ENCODE measurements at regions not wholly inside any gene's neighbourhood (a gene's known extent, or its start where the extent isn't known, plus 50 kb on each side); places are given as distances from the start of the nearest gene placed in this dataset.
"Not testable (repeated sequence)": the region's sequence is repeated elsewhere in the genome, so short reads cannot be mapped to it uniquely, and the experiment has no call there.

DNA sequence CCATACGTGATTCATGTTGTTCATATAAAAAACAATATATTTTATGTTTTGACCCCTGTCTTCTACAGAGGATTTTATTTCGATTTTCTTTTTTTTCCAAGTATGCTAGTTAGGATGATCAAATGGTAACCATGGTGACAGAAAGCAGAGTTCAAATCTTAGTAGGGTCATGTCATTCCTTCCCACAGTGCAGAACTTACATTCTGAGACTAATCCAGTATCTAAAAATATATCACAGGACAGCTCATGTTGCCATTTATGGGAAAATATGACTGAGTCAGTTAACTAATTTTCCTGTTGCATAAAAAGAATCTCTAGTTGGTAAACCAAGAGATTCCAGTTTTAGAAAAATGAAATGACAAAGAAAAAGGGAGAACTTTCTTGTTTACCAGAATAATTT is 209.5 kb downstream of the PARM1 start:
- WGBS, 2 donors = 68 to 74% methylated on average over 2 of the region's 2 CpGs
- TF ChIP-seq, protein P1, sequence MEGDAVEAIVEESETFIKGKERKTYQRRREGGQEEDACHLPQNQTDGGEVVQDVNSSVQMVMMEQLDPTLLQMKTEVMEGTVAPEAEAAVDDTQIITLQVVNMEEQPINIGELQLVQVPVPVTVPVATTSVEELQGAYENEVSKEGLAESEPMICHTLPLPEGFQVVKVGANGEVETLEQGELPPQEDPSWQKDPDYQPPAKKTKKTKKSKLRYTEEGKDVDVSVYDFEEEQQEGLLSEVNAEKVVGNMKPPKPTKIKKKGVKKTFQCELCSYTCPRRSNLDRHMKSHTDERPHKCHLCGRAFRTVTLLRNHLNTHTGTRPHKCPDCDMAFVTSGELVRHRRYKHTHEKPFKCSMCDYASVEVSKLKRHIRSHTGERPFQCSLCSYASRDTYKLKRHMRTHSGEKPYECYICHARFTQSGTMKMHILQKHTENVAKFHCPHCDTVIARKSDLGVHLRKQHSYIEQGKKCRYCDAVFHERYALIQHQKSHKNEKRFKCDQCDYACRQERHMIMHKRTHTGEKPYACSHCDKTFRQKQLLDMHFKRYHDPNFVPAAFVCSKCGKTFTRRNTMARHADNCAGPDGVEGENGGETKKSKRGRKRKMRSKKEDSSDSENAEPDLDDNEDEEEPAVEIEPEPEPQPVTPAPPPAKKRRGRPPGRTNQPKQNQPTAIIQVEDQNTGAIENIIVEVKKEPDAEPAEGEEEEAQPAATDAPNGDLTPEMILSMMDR (IDR thresholded peaks at IDR 0.05) = no peak
- TF ChIP-seq POLR2A (IDR thresholded peaks at IDR 0.05) = no peak
- Histone ChIP-seq H3K27me3 (no peaks in the 10 kb centered on the region), H3K27ac (no peak overlapping the region), H3K4me3 (replicated peaks in 1 of 3) (no peak overlapping the region), H3K36me3 (no peaks in the 10 kb centered on the region), H3K4me1 (no peaks in the 10 kb centered on the region), H3K9me3 (no peaks in the 10 kb centered on the region)
- intact Hi-C loops (cut with DNase I) = no loop called here
- DNase-seq = no peak

DNA sequence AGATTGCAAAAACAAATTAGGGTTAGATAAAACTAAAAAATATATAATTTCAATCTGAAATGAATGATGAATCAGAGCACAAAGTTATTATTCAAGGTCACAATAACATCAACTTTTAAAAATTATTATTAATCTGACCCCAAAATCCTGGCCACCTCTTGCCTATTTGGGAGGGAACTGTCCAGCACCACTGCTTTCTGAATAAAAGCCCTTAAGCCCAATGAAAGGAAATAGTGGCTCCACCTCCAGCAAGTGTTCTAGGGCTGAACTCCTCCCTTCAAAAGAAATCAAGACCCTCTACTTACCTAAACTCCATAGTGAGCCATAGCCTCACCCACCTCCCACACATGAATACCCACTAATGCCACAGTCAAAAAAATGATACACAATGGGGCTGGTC is 208.2 kb downstream of the PARM1 start:
- Histone ChIP-seq H3K27ac (no peak overlapping the region), H3K36me3 (no peaks in the 10 kb centered on the region), H3K4me3 (replicated peaks in 1 of 3) (no peak overlapping the region), H3K27me3 (no peaks in the 10 kb centered on the region), H3K4me1 (no peaks in the 10 kb centered on the region), H3K9me3 (no peaks in the 10 kb centered on the region)
- intact Hi-C loops (cut with DNase I) = no loop called here
- TF ChIP-seq POLR2A (IDR thresholded peaks at IDR 0.05) = no peak
- TF ChIP-seq, protein P1 (IDR thresholded peaks at IDR 0.05) = no peak
- DNase-seq = no peak

DNA sequence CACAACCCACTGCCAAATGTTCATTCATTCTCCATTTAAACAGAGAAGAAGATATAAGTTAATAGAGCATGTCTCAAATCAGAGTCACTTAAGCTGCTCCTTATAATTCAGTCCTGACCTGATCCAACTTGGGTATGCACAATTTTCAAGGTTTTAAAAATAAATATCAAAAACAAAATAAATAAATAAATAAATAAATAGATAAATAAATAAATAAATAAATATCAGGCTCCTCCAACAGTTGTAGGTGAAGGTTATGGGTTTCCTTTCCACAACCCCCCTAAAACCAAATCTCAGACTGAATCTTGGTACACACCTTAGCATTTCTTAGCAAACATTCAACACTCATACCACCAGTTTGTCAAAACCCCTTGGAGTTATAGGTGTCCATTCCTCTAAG is 204.4 kb downstream of the PARM1 start:
- Histone ChIP-seq H3K4me1 (no peaks in the 10 kb centered on the region), H3K36me3 (no peaks in the 10 kb centered on the region), H3K4me3 (replicated peaks in 1 of 3) (no peak overlapping the region), H3K9me3 (no peaks in the 10 kb centered on the region), H3K27ac (no peak overlapping the region), H3K27me3 (no peaks in the 10 kb centered on the region)
- DNase-seq = no peak
- intact Hi-C loops (cut with DNase I) = no loop called here
- TF ChIP-seq, protein P1 (IDR thresholded peaks at IDR 0.05) = no peak
- no peak for TF ChIP-seq POLR2A (IDR thresholded peaks at IDR 0.05)

DNA sequence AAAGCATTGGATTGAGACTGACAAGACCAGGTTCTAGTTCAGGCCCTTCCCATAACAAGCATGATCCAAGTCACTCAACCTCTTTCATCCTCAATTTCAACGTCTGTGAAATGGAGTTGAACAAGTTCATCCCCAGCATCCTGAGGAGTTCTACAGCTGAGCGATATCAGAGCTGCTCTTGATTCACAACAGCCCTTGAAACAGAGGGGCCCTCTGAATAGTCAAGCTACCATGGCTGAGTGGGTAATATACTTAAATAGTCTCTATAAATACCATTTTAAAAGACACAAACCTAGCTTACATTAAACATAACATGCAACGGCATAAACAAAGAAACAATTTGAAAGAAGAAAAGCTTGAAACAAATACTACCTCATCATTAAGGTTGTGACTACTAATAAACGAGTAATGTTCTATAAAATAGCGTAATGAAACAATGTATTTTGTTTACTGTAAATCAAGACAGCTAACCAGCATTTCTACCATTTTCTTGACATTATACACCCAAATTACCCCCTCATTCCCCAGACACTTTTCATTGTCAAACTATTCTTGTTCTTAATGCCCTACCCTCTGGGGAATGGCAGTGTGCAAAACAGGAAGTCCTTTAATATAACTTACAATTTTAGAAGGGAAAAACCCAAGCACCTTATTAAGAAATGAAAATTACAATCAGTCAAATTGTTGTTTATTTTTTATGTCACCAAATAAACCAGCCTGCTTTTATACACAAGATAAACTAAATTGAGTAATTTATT is 202.3 kb downstream of the PARM1 start:
- no peaks in the 10 kb centered on the region for H3K27me3 ChIP-seq
- no peak overlapping the region for H3K4me3 ChIP-seq (replicated peaks in 1 of 3)
- H3K36me3 ChIP-seq = no peaks in the 10 kb centered on the region
- H3K27ac ChIP-seq = no peak overlapping the region
- TF ChIP-seq POLR2A (IDR thresholded peaks at IDR 0.05) = no peak
- TF ChIP-seq, protein P1 (IDR thresholded peaks at IDR 0.05) = no peak
- no peaks in the 10 kb centered on the region for H3K9me3 ChIP-seq
- 58 to 63% methylated on average over 5 of the region's 5 CpGs for WGBS, 2 donors
- no peak for DNase-seq
- intact Hi-C loops (cut with DNase I) = no loop called here
- no peaks in the 10 kb centered on the region for H3K4me1 ChIP-seq

DNA sequence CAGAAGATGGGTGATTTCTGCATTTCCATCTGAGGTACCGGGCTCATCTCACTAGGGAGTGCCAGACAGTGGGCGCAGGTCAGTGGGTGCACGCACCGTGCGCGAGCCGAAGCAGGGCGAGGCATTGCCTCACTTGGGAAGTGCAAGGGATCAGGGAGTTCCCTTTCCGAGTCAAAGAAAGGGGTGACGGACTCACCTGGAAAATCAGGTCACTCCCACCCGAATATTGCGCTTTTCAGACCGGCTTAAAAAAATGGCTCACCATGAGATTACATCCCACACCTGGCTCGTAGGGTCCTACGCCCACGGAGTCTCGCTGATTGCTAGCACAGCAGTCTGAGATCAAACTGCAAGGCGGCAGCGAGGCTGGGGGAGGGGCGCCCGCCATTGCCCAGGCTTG is 194.0 kb downstream of the PARM1 start:
- intact Hi-C loops (cut with DNase I); H3K4me3 ChIP-seq (replicated peaks in 1 of 3); H3K27ac ChIP-seq; H3K9me3 ChIP-seq; DNase-seq; H3K4me1 ChIP-seq; H3K36me3 ChIP-seq; H3K27me3 ChIP-seq: not testable (repeated sequence)
- WGBS, 2 donors = 70 to 88% methylated on average over 8 to 14 of the region's 21 CpGs

DNA sequence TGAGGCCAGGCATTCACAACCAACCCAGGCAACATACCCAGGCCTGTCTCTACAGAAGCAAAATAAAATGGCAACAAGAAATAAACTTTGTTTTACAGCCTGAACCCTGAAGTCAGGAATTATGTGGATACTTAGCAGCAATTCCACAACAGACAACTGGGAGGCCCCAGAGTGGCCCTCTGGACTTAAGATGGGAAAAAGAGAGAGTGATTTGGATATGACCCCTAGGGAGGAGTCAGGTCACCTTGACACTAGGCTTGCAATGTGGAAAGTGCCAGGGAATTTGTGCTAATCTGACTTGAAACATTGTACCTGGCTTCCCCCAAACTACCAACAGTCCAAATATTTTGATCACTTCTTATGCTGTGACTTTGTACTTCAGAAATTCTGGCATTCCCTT is 193.1 kb downstream of the PARM1 start:
- Histone ChIP-seq H3K36me3 (no peaks in the 10 kb centered on the region), H3K27me3 (no peaks in the 10 kb centered on the region), H3K27ac (no peak overlapping the region), H3K4me1 (no peaks in the 10 kb centered on the region), H3K9me3 (no peaks in the 10 kb centered on the region), H3K4me3 (replicated peaks in 1 of 3) (no peak overlapping the region)
- no peak for DNase-seq
- intact Hi-C loops (cut with DNase I) = no loop called here
- no peak for TF ChIP-seq POLR2A (IDR thresholded peaks at IDR 0.05)
- TF ChIP-seq, protein P1 (IDR thresholded peaks at IDR 0.05) = no peak
